ENCODE measurements at regions not wholly inside any gene's neighbourhood (a gene's known extent, or its start where the extent isn't known, plus 50 kb on each side); places are given as distances from the start of the nearest gene placed in this dataset.
"Not testable (repeated sequence)": the region's sequence is repeated elsewhere in the genome, so short reads cannot be mapped to it uniquely, and the experiment has no call there.

GRCh38 chr4:3932734-3933133 is 166.5 kb downstream of the ADRA2C start:
- not testable (repeated sequence) for DNase-seq

- DNase-seq = not testable (repeated sequence)
These were observed 169.2 kb downstream of the ADRA2C start for GRCh38 chr4:3935406-3935805.

GRCh38 chr4:3936184-3936583 is 170.0 kb downstream of the ADRA2C start:
- DNase-seq = no peak

- DNase-seq = not testable (repeated sequence)
These were observed 171.8 kb downstream of the ADRA2C start for GRCh38 chr4:3937849-3938562.

GRCh38 chr4:3938676-3939075 is 172.5 kb downstream of the ADRA2C start:
- DNase-seq = not testable (repeated sequence)

- not testable (repeated sequence) for DNase-seq
These were observed 173.9 kb downstream of the ADRA2C start for GRCh38 chr4:3939954-3940591.

GRCh38 chr4:3941735-3942522 is 175.7 kb downstream of the ADRA2C start:
- DNase-seq = not testable (repeated sequence)

- not testable (repeated sequence) for DNase-seq
These were observed 176.4 kb downstream of the ADRA2C start for GRCh38 chr4:3942569-3942971.

GRCh38 chr4:3943051-3943450 is 176.9 kb downstream of the ADRA2C start:
- not testable (repeated sequence) for DNase-seq

GRCh38 chr4:3945511-3946290 is 179.5 kb downstream of the ADRA2C start:
- DNase-seq = no peak

- not testable (repeated sequence) for DNase-seq
These were observed 180.4 kb downstream of the ADRA2C start for GRCh38 chr4:3946553-3946952.

- not testable (repeated sequence) for DNase-seq
These were observed 181.6 kb downstream of the ADRA2C start for GRCh38 chr4:3947761-3948160.

GRCh38 chr4:3948210-3948609 is 182.0 kb downstream of the ADRA2C start:
- DNase-seq = not testable (repeated sequence)

- DNase-seq = not testable (repeated sequence)
These were observed 183.7 kb downstream of the ADRA2C start for GRCh38 chr4:3949916-3950315.

GRCh38 chr4:3952443-3953139 is 186.4 kb downstream of the ADRA2C start:
- not testable (repeated sequence) for DNase-seq

- not testable (repeated sequence) for DNase-seq
These were observed 186.9 kb downstream of the ADRA2C start for GRCh38 chr4:3953140-3953489.

- DNase-seq = peak; percentile 93
These were observed 188.5 kb downstream of the ADRA2C start for GRCh38 chr4:3954540-3955320.

GRCh38 chr4:3955321-3956164 is 189.4 kb downstream of the ADRA2C start:
- peak; percentile 98 for DNase-seq

- DNase-seq = not testable (repeated sequence)
These were observed 190.1 kb downstream of the ADRA2C start for GRCh38 chr4:3956165-3956867.
